ENCODE measurements at regions not wholly inside any gene's neighbourhood (a gene's known extent, or its start where the extent isn't known, plus 50 kb on each side); places are given as distances from the start of the nearest gene placed in this dataset.

DNA sequence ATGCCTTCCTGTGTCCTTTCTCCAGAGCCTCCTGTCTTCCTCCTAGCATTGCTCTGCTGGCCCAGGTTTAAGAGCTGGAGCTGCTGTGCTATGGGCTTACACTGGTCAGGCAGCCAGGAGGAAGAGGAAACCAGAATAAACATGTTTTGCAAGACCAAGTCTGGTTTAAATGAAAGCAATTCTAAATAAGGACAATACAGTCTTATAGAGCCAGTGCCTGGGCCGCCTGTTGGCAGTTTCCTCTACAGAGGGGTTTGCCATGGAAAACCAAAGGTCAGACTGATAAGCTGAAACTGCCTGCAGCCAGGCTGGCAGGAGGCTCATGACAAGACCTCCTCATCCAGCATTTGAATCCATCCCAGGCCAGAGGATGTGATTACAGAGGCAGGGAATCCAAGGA, 92.9 kb upstream of the FGGY start:
- TF ChIP-seq, protein P1, sequence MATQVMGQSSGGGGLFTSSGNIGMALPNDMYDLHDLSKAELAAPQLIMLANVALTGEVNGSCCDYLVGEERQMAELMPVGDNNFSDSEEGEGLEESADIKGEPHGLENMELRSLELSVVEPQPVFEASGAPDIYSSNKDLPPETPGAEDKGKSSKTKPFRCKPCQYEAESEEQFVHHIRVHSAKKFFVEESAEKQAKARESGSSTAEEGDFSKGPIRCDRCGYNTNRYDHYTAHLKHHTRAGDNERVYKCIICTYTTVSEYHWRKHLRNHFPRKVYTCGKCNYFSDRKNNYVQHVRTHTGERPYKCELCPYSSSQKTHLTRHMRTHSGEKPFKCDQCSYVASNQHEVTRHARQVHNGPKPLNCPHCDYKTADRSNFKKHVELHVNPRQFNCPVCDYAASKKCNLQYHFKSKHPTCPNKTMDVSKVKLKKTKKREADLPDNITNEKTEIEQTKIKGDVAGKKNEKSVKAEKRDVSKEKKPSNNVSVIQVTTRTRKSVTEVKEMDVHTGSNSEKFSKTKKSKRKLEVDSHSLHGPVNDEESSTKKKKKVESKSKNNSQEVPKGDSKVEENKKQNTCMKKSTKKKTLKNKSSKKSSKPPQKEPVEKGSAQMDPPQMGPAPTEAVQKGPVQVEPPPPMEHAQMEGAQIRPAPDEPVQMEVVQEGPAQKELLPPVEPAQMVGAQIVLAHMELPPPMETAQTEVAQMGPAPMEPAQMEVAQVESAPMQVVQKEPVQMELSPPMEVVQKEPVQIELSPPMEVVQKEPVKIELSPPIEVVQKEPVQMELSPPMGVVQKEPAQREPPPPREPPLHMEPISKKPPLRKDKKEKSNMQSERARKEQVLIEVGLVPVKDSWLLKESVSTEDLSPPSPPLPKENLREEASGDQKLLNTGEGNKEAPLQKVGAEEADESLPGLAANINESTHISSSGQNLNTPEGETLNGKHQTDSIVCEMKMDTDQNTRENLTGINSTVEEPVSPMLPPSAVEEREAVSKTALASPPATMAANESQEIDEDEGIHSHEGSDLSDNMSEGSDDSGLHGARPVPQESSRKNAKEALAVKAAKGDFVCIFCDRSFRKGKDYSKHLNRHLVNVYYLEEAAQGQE (IDR thresholded peaks at IDR 0.05; ENCODE audit: borderline replicate concordance) = no peak
- TF ChIP-seq CTCF (IDR thresholded peaks at IDR 0.05; ENCODE audit: poor library complexity, severe bottlenecking) = no peak
- TF ChIP-seq EP300 (conservative IDR thresholded peaks at IDR 0.05; ENCODE audit: poor library complexity, severe bottlenecking) = no peak
- TF ChIP-seq POLR2AphosphoS5 (IDR thresholded peaks at IDR 0.05) = no peak
- TF ChIP-seq SMC3 (conservative IDR thresholded peaks at IDR 0.05; ENCODE audit: poor library complexity) = no peak
- TF ChIP-seq EZH2 (IDR thresholded peaks at IDR 0.05; ENCODE audit: borderline replicate concordance, insufficient read depth, low read length, poor library complexity, severe bottlenecking) = no peak
- TF ChIP-seq TAF1 (IDR thresholded peaks at IDR 0.05; ENCODE audit: low read depth) = no peak
- TF ChIP-seq RAD21 (conservative IDR thresholded peaks at IDR 0.05) = no peak
